Endothelial cell of umbilical vein (primary cell): ENCODE measurements at regions not wholly inside any gene's neighbourhood (a gene's known extent, or its start where the extent isn't known, plus 50 kb on each side); places are given as distances from the start of the nearest gene placed in this dataset.

ENCODE experiments used
- EZH2 ChIP-seq: IDR thresholded peaks from 2 replicates; pipeline ENCODE4 v1.6.1; 2012; ENCODE audit warnings: borderline replicate concordance, low read depth, mild to moderate bottlenecking, moderate library complexity, low read length, inconsistent platforms; ENCODE audit not compliant: severe bottlenecking
- GATA2 ChIP-seq: IDR thresholded peaks from 2 replicates; pipeline ENCODE4 v1.7.0; 2011; ENCODE audit warnings: low read depth, mild to moderate bottlenecking, moderate library complexity, mixed read lengths, low read length; ENCODE audit not compliant: insufficient read length, insufficient read depth

- TF ChIP-seq GATA2 (no peak), EZH2 (no peak)
Observed at GRCh38 chr9:89759572-89759971, 154.8 kb downstream of the GADD45G start.
